HG02973 (cell line): ENCODE measurements at regions not wholly inside any gene's neighbourhood (a gene's known extent, or its start where the extent isn't known, plus 50 kb on each side); places are given as distances from the start of the nearest gene placed in this dataset.

Experiments used
- ATAC-seq: cut with Tn5 transposase; IDR thresholded peaks from one replicate; pipeline ENCODE4 v1.9.1; 2021; ENCODE audit warnings: moderate library complexity; ENCODE audit not compliant: unreplicated experiment

- ATAC-seq: no peak
Measured at GRCh38 chr11:62030071-62030684, 62.7 kb upstream of the FTH1 start.

- ATAC-seq: no peak
Measured at GRCh38 chr11:62026739-62027370, 59.4 kb upstream of the FTH1 start.

- peak; percentile 75 for ATAC-seq
Measured at GRCh38 chr11:62025487-62026105, 58.2 kb upstream of the FTH1 start.

GRCh38 chr11:62024936-62025486, 57.6 kb upstream of the FTH1 start:
- no peak for ATAC-seq

- no peak for ATAC-seq
Measured at GRCh38 chr11:62022211-62022610, 54.8 kb upstream of the FTH1 start.

GRCh38 chr11:62020661-62021060, 53.2 kb upstream of the FTH1 start:
- ATAC-seq: no peak

- ATAC-seq: no peak
Measured at GRCh38 chr11:62018981-62019664, 51.7 kb upstream of the FTH1 start.

- no peak for ATAC-seq
Measured at GRCh38 chr11:62017878-62018655, 50.6 kb upstream of the FTH1 start.
